HCT116 (cell line): ENCODE measurements at regions not wholly inside any gene's neighbourhood (a gene's known extent, or its start where the extent isn't known, plus 50 kb on each side); places are given as distances from the start of the nearest gene placed in this dataset.

Source experiments
- ATAC-seq: fragments of 200-7000 bp; cut with Tn5 transposase; 2 replicates; pipeline ENCODE4 v1.9.1; 2020; ENCODE audit warnings: mild to moderate bottlenecking, moderate library complexity
- BruUV-seq: library from RNA; stranded (reverse); fragments of 400-500 nt; replicated peaks from 2 replicates; lab custom pipeline; 2021; lab: Mats Ljungman, UMichigan
- CTCF ChIA-PET: fragments of 300-600 bp; sonication (Branson Sonifier 250); formaldehyde crosslinking; loops from one replicate; lab custom pipeline; 2021; ENCODE audit warnings: antibody characterized with exemption; lab: Charles Lee
- POLR2A ChIA-PET: fragments of 300-600, 350-600 bp; sonication (Branson Sonifier 250); formaldehyde crosslinking; loops from one replicate; lab custom pipeline; 2021; ENCODE audit warnings: antibody characterized with exemption; lab: Charles Lee
- RAD21 ChIA-PET, 2 experiments: fragments of 300-600 bp; sonication (Branson Sonifier 250); formaldehyde crosslinking; loops; one replicate each; lab custom pipeline; 2023; ENCODE audit warnings: low total read pairs in 2 of 2; ENCODE audit not compliant: uncharacterized antibody in 2 of 2, unreplicated experiment in 2 of 2, low non-redundant PET in 1 of 2; lab: Charles Lee
- DNase-seq: peaks from one replicate; pipeline ENCODE4 v3.0.0-alpha.2; 2010; ENCODE audit warnings: low read depth, low spot score
- H2AFZ ChIP-seq: fragments of 200-600 bp; shearing (Covaris generic), sonication (generic); 2 replicates; pipeline ENCODE4 v1.6.1; 2017; ENCODE audit warnings: low read depth, mixed run types, mixed read lengths, antibody characterized with exemption, low read length; ENCODE audit not compliant: poor library complexity, severe bottlenecking
- H3K27ac ChIP-seq: 2 replicates; pipeline ENCODE4 v1.5.1; 2012; ENCODE audit warnings: low read depth, low read length
- H3K27me3 ChIP-seq: fragments of 200-600 bp; sonication (generic); 2 replicates; pipeline ENCODE4 v1.6.1; 2016; ENCODE audit warnings: mixed run types, low read length, mixed read lengths; ENCODE audit not compliant: insufficient read depth
- H3K36me3 ChIP-seq, 2 experiments: fragments of 200-500 bp in 1 of 2; fragments of 200-600 bp in 1 of 2; sonication (Bioruptor generic) in 1 of 2; sonication (generic) in 1 of 2; 2 replicates each; pipeline versions ENCODE4 v1.5.1 to v1.6.1; 2014 to 2016; ENCODE audit warnings: low read length in 2 of 2, inconsistent platforms in 1 of 2, mixed read lengths in 1 of 2, mixed run types in 1 of 2; ENCODE audit not compliant: insufficient read depth in 2 of 2, control insufficient read depth in 1 of 2
- H3K4me1 ChIP-seq, 2 experiments: fragments of 200-600 bp in 1 of 2; sonication (generic) in 1 of 2; 2 replicates each; pipeline versions ENCODE4 v1.5.1 to v1.6.1; 2012 to 2017; ENCODE audit warnings: low read length in 2 of 2, inconsistent platforms in 1 of 2, mild to moderate bottlenecking in 1 of 2, mixed read lengths in 1 of 2, mixed run types in 1 of 2, moderate library complexity in 1 of 2; ENCODE audit not compliant: insufficient read depth in 2 of 2, control insufficient read depth in 1 of 2
- H3K4me2 ChIP-seq: fragments of 200-600 bp; sonication (generic); 2 replicates; pipeline ENCODE4 v1.6.1; 2017; ENCODE audit warnings: mixed run types, low read length, mixed read lengths
- H3K4me3 ChIP-seq, 2 experiments: fragments of 200-600 bp in 1 of 2; sonication (generic) in 1 of 2; replicated peaks in 1 of 2; 2 replicates each; pipeline ENCODE4 v1.5.1; 2011 to 2016; ENCODE audit warnings: low read length in 2 of 2, control low read depth in 1 of 2, low read depth in 1 of 2, mild to moderate bottlenecking in 1 of 2, mixed read lengths in 1 of 2, mixed run types in 1 of 2
- H3K79me2 ChIP-seq: fragments of 200-600 bp; sonication (generic); 2 replicates; pipeline ENCODE4 v1.6.1; 2017; ENCODE audit warnings: mild to moderate bottlenecking, mixed run types, low read length, moderate library complexity, mixed read lengths; ENCODE audit not compliant: insufficient read depth
- H3K9ac ChIP-seq: fragments of 200-600 bp; sonication (generic); 2 replicates; pipeline ENCODE4 v1.6.1; 2016; ENCODE audit warnings: low read length, mixed read lengths
- H3K9me2 ChIP-seq: fragments of 200-600 bp; sonication (generic), shearing (Covaris generic); 2 replicates; pipeline ENCODE4 v1.6.1; 2017; ENCODE audit warnings: mixed run types, mild to moderate bottlenecking, moderate library complexity; ENCODE audit not compliant: insufficient read depth
- H3K9me3 ChIP-seq, 2 experiments: fragments of 200-500 bp in 1 of 2; fragments of 200-600 bp in 1 of 2; sonication (Bioruptor generic) in 1 of 2; sonication (generic) in 1 of 2; 2 replicates each; pipeline ENCODE4 v1.6.1; 2014 to 2017; ENCODE audit warnings: low read length in 2 of 2, mixed read lengths in 2 of 2, inconsistent platforms in 1 of 2, low read depth in 1 of 2, mild to moderate bottlenecking in 1 of 2, mixed run types in 1 of 2, moderate library complexity in 1 of 2; ENCODE audit not compliant: control insufficient read depth in 1 of 2, insufficient read depth in 1 of 2
- H4K20me1 ChIP-seq: fragments of 200-600 bp; sonication (generic), shearing (Covaris generic); 2 replicates; pipeline ENCODE4 v1.6.1; 2017; ENCODE audit warnings: mixed run types, mild to moderate bottlenecking, moderate library complexity; ENCODE audit not compliant: insufficient read depth
- ATF3 ChIP-seq: IDR thresholded peaks from 2 replicates; pipeline ENCODE4 v1.6.1; 2012
- CEBPB ChIP-seq: IDR thresholded peaks from 2 replicates; pipeline ENCODE4 v1.6.1; 2012; ENCODE audit warnings: low read depth
- POLR2A ChIP-seq: IDR thresholded peaks from 2 replicates; pipeline ENCODE4 v1.7.0; 2011; ENCODE audit warnings: borderline replicate concordance; ENCODE audit not compliant: insufficient read depth, insufficient read length; ENCODE audit errors: extremely low read depth
- RAD21 ChIP-seq: IDR thresholded peaks from 2 replicates; pipeline ENCODE4 v1.6.1; 2012; ENCODE audit warnings: low read depth, mild to moderate bottlenecking
- SP1 ChIP-seq: IDR thresholded peaks from 2 replicates; pipeline ENCODE4 v1.6.1; 2012; ENCODE audit warnings: low read depth
- TCF7L2 ChIP-seq: IDR thresholded peaks from 2 replicates; pipeline ENCODE4 v1.7.0; 2011; ENCODE audit warnings: borderline replicate concordance, inconsistent platforms; ENCODE audit not compliant: insufficient read depth, insufficient read length; ENCODE audit errors: extremely low read depth
- intact Hi-C: fragments of 100-400 bp; cut with micrococcal nuclease; formaldehyde crosslinking; loops from 2 replicates; pipeline ENCODE4 v1.10.0; 2022
- TF ChIP-seq, protein P1 (sequence below), 3 experiments: fragments of 200-600 bp in 1 of 3; sonication (generic) in 1 of 3; IDR thresholded peaks in 2 of 3; conservative IDR thresholded peaks in 1 of 3; 2 replicates each; pipeline ENCODE4 v1.5.1; 2012 to 2017; ENCODE audit warnings: low read depth in 2 of 3, low read length in 2 of 3, antibody characterized with exemption in 1 of 3, borderline replicate concordance in 1 of 3, control low read depth in 1 of 3, mild to moderate bottlenecking in 1 of 3, mixed read lengths in 1 of 3, mixed run types in 1 of 3, moderate library complexity in 1 of 3; ENCODE audit not compliant: insufficient read depth in 1 of 3

DNA sequence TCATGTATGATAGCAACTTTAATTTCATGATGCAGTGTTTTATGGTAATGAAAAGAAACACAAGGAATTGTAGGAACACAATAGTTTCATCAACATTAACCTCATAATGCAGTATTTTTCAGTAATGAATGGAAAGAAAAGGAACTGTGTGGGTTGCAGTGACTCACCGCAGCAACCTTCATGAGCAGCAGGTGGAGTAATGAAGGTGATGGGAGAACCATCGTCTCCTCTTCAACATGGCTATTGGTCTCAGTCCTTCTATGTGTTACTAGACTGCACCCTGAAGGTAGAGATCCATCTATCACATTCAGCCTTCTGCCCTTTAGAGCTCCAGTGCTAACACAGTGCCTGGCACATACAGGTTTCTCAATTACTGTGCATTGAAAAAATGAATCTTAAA, 58.0 kb downstream of the TMEM215 start:
- H3K9me2 ChIP-seq: no peaks in the 10 kb centered on the region; the same call in 1 of the 2 replicates
- no TSS peak for BruUV-seq
- CTCF ChIA-PET: no interaction called here

More for the DNA sequence above, 58.0 kb downstream of the TMEM215 start:
- ChIA-PET POLR2A (no interaction called here), RAD21 (no interaction called here)
- H3K9me3 ChIP-seq: no peaks in the 10 kb centered on the region
- TF ChIP-seq TCF7L2 (no peak), CEBPB (no peak), ATF3 (no peak), RAD21 (no peak), POLR2A (no peak), SP1 (no peak)
- TF ChIP-seq, protein P1, sequence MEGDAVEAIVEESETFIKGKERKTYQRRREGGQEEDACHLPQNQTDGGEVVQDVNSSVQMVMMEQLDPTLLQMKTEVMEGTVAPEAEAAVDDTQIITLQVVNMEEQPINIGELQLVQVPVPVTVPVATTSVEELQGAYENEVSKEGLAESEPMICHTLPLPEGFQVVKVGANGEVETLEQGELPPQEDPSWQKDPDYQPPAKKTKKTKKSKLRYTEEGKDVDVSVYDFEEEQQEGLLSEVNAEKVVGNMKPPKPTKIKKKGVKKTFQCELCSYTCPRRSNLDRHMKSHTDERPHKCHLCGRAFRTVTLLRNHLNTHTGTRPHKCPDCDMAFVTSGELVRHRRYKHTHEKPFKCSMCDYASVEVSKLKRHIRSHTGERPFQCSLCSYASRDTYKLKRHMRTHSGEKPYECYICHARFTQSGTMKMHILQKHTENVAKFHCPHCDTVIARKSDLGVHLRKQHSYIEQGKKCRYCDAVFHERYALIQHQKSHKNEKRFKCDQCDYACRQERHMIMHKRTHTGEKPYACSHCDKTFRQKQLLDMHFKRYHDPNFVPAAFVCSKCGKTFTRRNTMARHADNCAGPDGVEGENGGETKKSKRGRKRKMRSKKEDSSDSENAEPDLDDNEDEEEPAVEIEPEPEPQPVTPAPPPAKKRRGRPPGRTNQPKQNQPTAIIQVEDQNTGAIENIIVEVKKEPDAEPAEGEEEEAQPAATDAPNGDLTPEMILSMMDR (IDR thresholded peaks at IDR 0.05 in 2 of 3, conservative IDR thresholded peaks at IDR 0.05 in 1 of 3; ENCODE audit: borderline replicate concordance in 1 of 3, insufficient read depth in 1 of 3, low read depth in 2 of 3, low read length in 2 of 3): no peak
- no peak overlapping the region for H3K9ac ChIP-seq
- no peaks in the 10 kb centered on the region; the same call in 1 of the 2 replicates for H3K27me3 ChIP-seq
- no peaks in the 10 kb centered on the region for H3K79me2 ChIP-seq
- no peaks in the 10 kb centered on the region for H3K36me3 ChIP-seq
- DNase-seq: no peak
- H3K4me2 ChIP-seq: no peak overlapping the region
- no peak overlapping the region for H2AFZ ChIP-seq
- no peak overlapping the region for H3K4me3 ChIP-seq
- no peaks in the 10 kb centered on the region for H3K4me1 ChIP-seq
- peak; percentile 42; the same call in 1 of the 2 replicates for ATAC-seq
- no peaks in the 10 kb centered on the region for H4K20me1 ChIP-seq
- no peak overlapping the region for H3K27ac ChIP-seq
- intact Hi-C loops: loop anchor here (10.0 kb wide), 2 partner anchors 57 to 147 kb away; partner anchors contain the start of gene TMEM215
